SK-N-SH (cell line): ENCODE measurements at regions not wholly inside any gene's neighbourhood (a gene's known extent, or its start where the extent isn't known, plus 50 kb on each side); places are given as distances from the start of the nearest gene placed in this dataset.
A peak's percentile ranks its signal among the peaks of the same experiment; 100 is the strongest.

Experiments used
- CTCF ChIA-PET: fragments of 300-600, 350-600 bp; formaldehyde crosslinking; extraction: SDS; loops from one replicate; lab custom pipeline; 2021; lab: Yijun Ruan, JAX
- POLR2A ChIA-PET: fragments of 350-600 bp; sonication (Branson Sonifier 250); formaldehyde crosslinking; extraction: SDS; loops from one replicate; lab custom pipeline; 2020; ENCODE audit warnings: antibody characterized with exemption, inconsistent platforms; lab: Yijun Ruan, JAX
- DNase-seq: peaks from one replicate; pipeline ENCODE4 v3.0.0; 2012
- H2AFZ ChIP-seq: fragments of 200-600 bp; sonication (generic); 2 replicates; pipeline ENCODE4 v1.8.1; 2016; ENCODE audit warnings: antibody characterized with exemption, mild to moderate bottlenecking, low read depth
- H3F3A ChIP-seq: fragments of 200-600 bp; sonication (generic); replicated peaks from 2 replicates; pipeline ENCODE3; 2016; ENCODE audit warnings: antibody characterized with exemption, mild to moderate bottlenecking; ENCODE audit not compliant: insufficient read depth
- H3K27ac ChIP-seq, 2 experiments: fragments of 200-500 bp in 1 of 2; fragments of 200-600 bp in 1 of 2; sonication (Bioruptor generic) in 1 of 2; sonication (generic), shearing (Covaris generic) in 1 of 2; 2 replicates each; pipeline versions ENCODE4 v1.5.1 to v1.6.1; 2014 to 2016; ENCODE audit warnings: low read depth in 2 of 2, inconsistent platforms in 1 of 2, low read length in 1 of 2, mild to moderate bottlenecking in 1 of 2, mixed read lengths in 1 of 2
- H3K27me3 ChIP-seq: fragments of 200-600 bp; sonication (generic), shearing (Covaris generic); 2 replicates; pipeline ENCODE4 v1.6.1; 2016; ENCODE audit warnings: mixed run types; ENCODE audit not compliant: insufficient read depth
- H3K36me3 ChIP-seq, 2 experiments: fragments of 200-500 bp in 1 of 2; fragments of 200-600 bp in 1 of 2; sonication (Bioruptor generic) in 1 of 2; sonication (generic) in 1 of 2; replicated peaks in 1 of 2; 2 replicates each; pipeline versions ENCODE3 to v1.5.1; 2014 to 2016; ENCODE audit warnings: low read length in 1 of 2, mild to moderate bottlenecking in 1 of 2; ENCODE audit not compliant: insufficient read depth in 2 of 2, control insufficient read depth in 1 of 2
- H3K4me1 ChIP-seq, 2 experiments: fragments of 200-500 bp in 1 of 2; fragments of 200-600 bp in 1 of 2; sonication (Bioruptor generic) in 1 of 2; sonication (generic), shearing (Covaris generic) in 1 of 2; 2 replicates each; pipeline versions ENCODE4 v1.5.1 to v1.6.1; 2014 to 2016; ENCODE audit warnings: low read depth in 1 of 2, low read length in 1 of 2, mixed run types in 1 of 2; ENCODE audit not compliant: insufficient read depth in 2 of 2, control insufficient read depth in 1 of 2
- H3K4me2 ChIP-seq: fragments of 200-600 bp; sonication (generic), shearing (Covaris generic); 2 replicates; pipeline ENCODE4 v1.6.1; 2017; ENCODE audit warnings: mixed run types
- H3K4me3 ChIP-seq, 2 experiments: fragments of 200-500 bp in 1 of 2; fragments of 200-600 bp in 1 of 2; sonication (Bioruptor generic) in 1 of 2; sonication (generic), shearing (Covaris generic) in 1 of 2; 2 replicates each; pipeline versions ENCODE4 v1.5.1 to v1.8.1; 2014 to 2016; ENCODE audit warnings: low read depth in 2 of 2, inconsistent platforms in 1 of 2, low read length in 1 of 2, mild to moderate bottlenecking in 1 of 2, mixed read lengths in 1 of 2, moderate library complexity in 1 of 2
- H3K79me2 ChIP-seq: fragments of 200-600 bp; sonication (generic); 2 replicates; pipeline ENCODE4 v1.8.1; 2017; ENCODE audit warnings: mild to moderate bottlenecking; ENCODE audit not compliant: insufficient read depth
- H3K9ac ChIP-seq: fragments of 200-600 bp; sonication (generic); 2 replicates; pipeline ENCODE4 v1.6.1; 2017; ENCODE audit warnings: mixed run types
- H3K9me2 ChIP-seq: fragments of 200-600 bp; sonication (generic); 2 replicates; pipeline ENCODE4 v1.6.1; 2017; ENCODE audit warnings: mixed run types
- H3K9me3 ChIP-seq: fragments of 200-600 bp; sonication (generic); 2 replicates; pipeline ENCODE4 v1.6.1; 2017; ENCODE audit warnings: mixed run types, mild to moderate bottlenecking, moderate library complexity
- H4K20me1 ChIP-seq: fragments of 200-600 bp; sonication (generic); 2 replicates; pipeline ENCODE4 v1.6.1; 2017; ENCODE audit warnings: mild to moderate bottlenecking, mixed run types; ENCODE audit not compliant: insufficient read depth
- CTCF ChIP-seq: fragments of 200-600 bp; sonication (generic); IDR thresholded peaks from 2 replicates; pipeline ENCODE4 v1.6.1; 2017; ENCODE audit warnings: antibody characterized with exemption, mild to moderate bottlenecking, moderate library complexity
- EP300 ChIP-seq, 2 experiments: IDR thresholded peaks; 2 replicates each; pipeline versions ENCODE4 v1.4.0 to v1.6.1; 2012; ENCODE audit warnings: borderline replicate concordance in 1 of 2, low read depth in 1 of 2, low read length in 1 of 2
- FOSL2 ChIP-seq: IDR thresholded peaks from 2 replicates; pipeline ENCODE4 v1.4.0; 2012; ENCODE audit warnings: low read depth, mild to moderate bottlenecking, moderate library complexity, borderline replicate concordance
- GATA2 ChIP-seq: sonication (generic); formaldehyde crosslinking; IDR thresholded peaks from 2 replicates; pipeline ENCODE4 v1.5.0; 2020; ENCODE audit warnings: mild to moderate bottlenecking, missing genetic modification reagents
- MAX ChIP-seq: IDR thresholded peaks from 2 replicates; pipeline ENCODE4 v1.4.0; 2012; ENCODE audit warnings: low read depth
- RCOR1 ChIP-seq: fragments of 150-350 bp; IDR thresholded peaks from 2 replicates; pipeline ENCODE4 v1.6.1; 2017; ENCODE audit warnings: antibody characterized with exemption, low read length
- REST ChIP-seq: IDR thresholded peaks from 2 replicates; pipeline ENCODE4 v1.6.1; 2012; ENCODE audit warnings: mild to moderate bottlenecking, low read depth, low read length, moderate library complexity
- RXRA ChIP-seq: IDR thresholded peaks from 2 replicates; pipeline ENCODE4 v1.4.0; 2012; ENCODE audit warnings: low read depth, mild to moderate bottlenecking, borderline replicate concordance
- TCF12 ChIP-seq: IDR thresholded peaks from 2 replicates; pipeline ENCODE4 v1.4.0; 2012
- WGBS: methylation state at CpG from one replicate; pipeline ENCODE4 v1.1.6; 2017; ENCODE audit warnings: low lambda C conversion rate; 5-methylcytosine and 5-hydroxymethylcytosine counted together

GRCh38 chr5:6043491-6044310, 334.6 kb downstream of the MED10 start:
- CTCF ChIA-PET, result interaction anchor here (0.6 kb wide), 1 partner anchor 129 kb away, joined by 3 read pairs; no protein-coding TSS in a partner anchor
- TF ChIP-seq MAX (no peak), FOSL2 (no peak)

GRCh38 chr5:6041977-6042550, 336.3 kb downstream of the MED10 start:
- Histone ChIP-seq H3K27me3 (no peaks in the 10 kb centered on the region), H3K79me2 (no peaks in the 10 kb centered on the region), H3K36me3 (no peaks in the 10 kb centered on the region), H3K4me2 (no peak overlapping the region), H3F3A (no peaks in the 10 kb centered on the region), H3K9ac (no peak overlapping the region), H3K27ac (peak overlapping the region in 1 of 2 experiments; percentile 96; a peak in 2 of 4 replicates), H3K4me1 (peaks cover 0 to 42% of the 10 kb centered on the region in 2 experiments; a peak in 2 of 4 replicates), H3K9me3 (no peaks in the 10 kb centered on the region), H3K9me2 (no peaks in the 10 kb centered on the region), H2AFZ (no peak overlapping the region)
- WGBS, result 55% methylated on average over 10 of the region's 10 CpGs
- no peak for DNase-seq
- POLR2A ChIA-PET, result no interaction called here
- peak in 1 of 2 experiments; percentile 43; a peak in 1 of 4 replicates for TF ChIP-seq EP300 (IDR thresholded peaks at IDR 0.05; ENCODE audit: borderline replicate concordance in 1 of 2, low read depth in 1 of 2, low read length in 1 of 2)
- TF ChIP-seq CTCF, result no peak
- TF ChIP-seq REST, result no peak
- TF ChIP-seq RXRA, result no peak
- TF ChIP-seq RCOR1, result 0 out of 2 replicates have a peak, but pooled peaks have one; percentile 31
- TF ChIP-seq GATA2 (CRISPR knock-in tag), result peak; percentile 13; the same call in 1 of the 2 replicates
- TF ChIP-seq TCF12, result no peak
- TF ChIP-seq, all 33 proteins: peak for 3
- CTCF ChIA-PET, result no interaction called here
- Histone ChIP-seq H3K4me3 (no peak overlapping the region), H4K20me1 (no peaks in the 10 kb centered on the region)

More at GRCh38 chr5:6043491-6044310, 334.6 kb downstream of the MED10 start:
- H3K9me2 ChIP-seq, result no peaks in the 10 kb centered on the region
- POLR2A ChIA-PET, result no interaction called here
- WGBS, result 31% methylated on average over 8 of the region's 13 CpGs
- H3K36me3 ChIP-seq, result no peaks in the 10 kb centered on the region
- no peak overlapping the region for H2AFZ ChIP-seq
- H3F3A ChIP-seq, result no peaks in the 10 kb centered on the region
- H3K79me2 ChIP-seq, result no peaks in the 10 kb centered on the region
- H3K9ac ChIP-seq, result no peak overlapping the region
- H3K27me3 ChIP-seq, result no peaks in the 10 kb centered on the region
- H4K20me1 ChIP-seq, result no peaks in the 10 kb centered on the region
- H3K4me1 ChIP-seq, result peaks cover 0 to 44% of the 10 kb centered on the region in 2 experiments; a peak in 2 of 4 replicates
- no peaks in the 10 kb centered on the region for H3K9me3 ChIP-seq
- H3K27ac ChIP-seq, result peak overlapping the region in 1 of 2 experiments; percentile 96; a peak in 2 of 4 replicates
- DNase-seq, result no peak
- H3K4me2 ChIP-seq, result no peak overlapping the region
- H3K4me3 ChIP-seq, result no peak overlapping the region
